ENCODE measurements at regions not wholly inside any gene's neighbourhood (a gene's known extent, or its start where the extent isn't known, plus 50 kb on each side); places are given as distances from the start of the nearest gene placed in this dataset.

DNA sequence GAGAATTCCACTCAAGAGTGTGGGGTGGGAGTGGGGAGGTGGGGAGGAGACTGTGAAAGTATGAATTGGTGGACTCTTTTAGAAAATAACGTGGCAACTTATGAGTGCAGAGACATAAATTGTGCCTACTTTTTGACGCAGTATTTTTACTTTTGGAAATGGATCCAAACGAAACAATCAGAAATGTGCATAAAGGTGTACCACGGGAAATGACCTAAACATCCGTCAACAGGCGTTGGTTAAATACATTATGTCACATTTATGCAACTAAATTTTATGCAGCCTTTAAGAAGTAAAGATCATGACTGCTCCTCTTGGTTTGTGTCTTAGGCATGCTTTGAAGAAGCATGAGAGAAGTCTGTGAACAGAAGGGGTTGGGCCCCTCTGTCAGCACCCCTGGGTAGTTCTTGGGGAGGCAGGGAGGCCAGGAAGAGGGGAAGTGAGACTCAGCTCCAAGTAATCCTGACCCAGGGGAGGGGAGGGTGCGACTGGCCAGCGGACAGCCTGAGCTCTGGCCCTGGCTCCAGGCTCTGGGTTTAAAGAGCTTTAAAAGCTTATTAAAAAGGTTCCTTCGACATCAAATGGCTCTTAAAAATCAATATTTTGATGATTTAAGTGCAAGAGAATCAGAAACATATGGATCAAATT, 126.4 kb upstream of the HAAO start:
- TF ChIP-seq FOXP2 (optimal IDR thresholded peaks at IDR 0.05; ENCODE audit: borderline replicate concordance, extremely low read depth, extremely low read length, insufficient read depth) (no peak), POLR2AphosphoS5 (IDR thresholded peaks at IDR 0.05; ENCODE audit: low read depth, low read length) (no peak), TAF1 (IDR thresholded peaks at IDR 0.05; ENCODE audit: borderline replicate concordance, insufficient read depth, low read length) (no peak), SIN3A (IDR thresholded peaks at IDR 0.05; ENCODE audit: borderline replicate concordance, insufficient read depth, low read length) (no peak)
- TF ChIP-seq, protein P1, sequence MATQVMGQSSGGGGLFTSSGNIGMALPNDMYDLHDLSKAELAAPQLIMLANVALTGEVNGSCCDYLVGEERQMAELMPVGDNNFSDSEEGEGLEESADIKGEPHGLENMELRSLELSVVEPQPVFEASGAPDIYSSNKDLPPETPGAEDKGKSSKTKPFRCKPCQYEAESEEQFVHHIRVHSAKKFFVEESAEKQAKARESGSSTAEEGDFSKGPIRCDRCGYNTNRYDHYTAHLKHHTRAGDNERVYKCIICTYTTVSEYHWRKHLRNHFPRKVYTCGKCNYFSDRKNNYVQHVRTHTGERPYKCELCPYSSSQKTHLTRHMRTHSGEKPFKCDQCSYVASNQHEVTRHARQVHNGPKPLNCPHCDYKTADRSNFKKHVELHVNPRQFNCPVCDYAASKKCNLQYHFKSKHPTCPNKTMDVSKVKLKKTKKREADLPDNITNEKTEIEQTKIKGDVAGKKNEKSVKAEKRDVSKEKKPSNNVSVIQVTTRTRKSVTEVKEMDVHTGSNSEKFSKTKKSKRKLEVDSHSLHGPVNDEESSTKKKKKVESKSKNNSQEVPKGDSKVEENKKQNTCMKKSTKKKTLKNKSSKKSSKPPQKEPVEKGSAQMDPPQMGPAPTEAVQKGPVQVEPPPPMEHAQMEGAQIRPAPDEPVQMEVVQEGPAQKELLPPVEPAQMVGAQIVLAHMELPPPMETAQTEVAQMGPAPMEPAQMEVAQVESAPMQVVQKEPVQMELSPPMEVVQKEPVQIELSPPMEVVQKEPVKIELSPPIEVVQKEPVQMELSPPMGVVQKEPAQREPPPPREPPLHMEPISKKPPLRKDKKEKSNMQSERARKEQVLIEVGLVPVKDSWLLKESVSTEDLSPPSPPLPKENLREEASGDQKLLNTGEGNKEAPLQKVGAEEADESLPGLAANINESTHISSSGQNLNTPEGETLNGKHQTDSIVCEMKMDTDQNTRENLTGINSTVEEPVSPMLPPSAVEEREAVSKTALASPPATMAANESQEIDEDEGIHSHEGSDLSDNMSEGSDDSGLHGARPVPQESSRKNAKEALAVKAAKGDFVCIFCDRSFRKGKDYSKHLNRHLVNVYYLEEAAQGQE (IDR thresholded peaks at IDR 0.05; ENCODE audit: insufficient read depth in 1 of 2, low read depth in 2 of 2, low read length in 2 of 2): no peak

DNA sequence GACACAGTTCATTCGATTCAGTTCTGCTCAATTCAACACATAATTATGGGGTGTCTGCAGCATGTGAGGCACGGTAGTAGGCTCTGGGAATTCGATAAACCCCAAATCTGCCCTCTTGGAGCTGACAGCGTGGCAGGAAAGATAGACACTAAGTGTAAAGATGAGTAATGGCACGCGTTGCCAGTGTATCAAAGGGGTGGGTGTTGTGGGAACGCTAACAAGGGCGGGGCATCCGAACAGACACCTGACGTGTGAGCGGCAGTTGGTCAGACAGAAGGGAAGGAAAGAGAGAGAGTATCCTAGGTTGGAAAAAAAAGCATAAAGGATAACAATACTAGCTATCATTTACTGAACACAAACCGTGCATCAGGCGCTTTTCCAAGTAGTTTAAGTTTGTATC, 125.7 kb upstream of the HAAO start:
- TF ChIP-seq TAF1 (IDR thresholded peaks at IDR 0.05; ENCODE audit: borderline replicate concordance, insufficient read depth, low read length) (no peak), SIN3A (IDR thresholded peaks at IDR 0.05; ENCODE audit: borderline replicate concordance, insufficient read depth, low read length) (no peak), FOXP2 (optimal IDR thresholded peaks at IDR 0.05; ENCODE audit: borderline replicate concordance, extremely low read depth, extremely low read length, insufficient read depth) (no peak), POLR2AphosphoS5 (IDR thresholded peaks at IDR 0.05; ENCODE audit: low read depth, low read length) (no peak)
- TF ChIP-seq, protein P1 (IDR thresholded peaks at IDR 0.05; ENCODE audit: insufficient read depth in 1 of 2, low read depth in 2 of 2, low read length in 2 of 2): no peak

DNA sequence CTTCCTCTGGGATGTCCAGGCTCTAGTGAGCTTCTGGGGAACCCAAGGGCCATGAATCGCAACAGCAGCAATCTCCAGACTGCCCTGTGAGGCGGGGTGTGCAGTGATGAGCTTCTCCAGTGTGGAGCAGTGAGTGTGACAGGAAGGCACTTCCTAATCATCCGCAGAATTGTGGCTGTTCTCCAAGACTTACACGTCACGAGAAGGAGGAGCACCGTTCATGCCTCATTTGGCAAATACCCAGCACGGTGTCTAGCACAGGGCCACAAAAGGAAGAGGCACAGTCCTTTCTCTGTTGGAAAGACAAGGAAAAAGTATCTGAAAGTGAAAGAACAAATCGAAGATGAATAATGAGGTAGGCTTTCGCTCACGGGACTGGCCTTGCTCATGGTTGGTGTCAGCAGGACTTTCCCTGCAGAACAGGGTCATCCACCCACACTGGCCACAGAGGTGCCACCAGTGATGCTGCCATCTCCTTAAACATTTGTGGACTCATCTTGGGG, 125.1 kb upstream of the HAAO start:
- TF ChIP-seq POLR2AphosphoS5 (IDR thresholded peaks at IDR 0.05; ENCODE audit: low read depth, low read length): peak; percentile 66; the same call in 1 of the 2 replicates
- TF ChIP-seq TAF1 (IDR thresholded peaks at IDR 0.05; ENCODE audit: borderline replicate concordance, insufficient read depth, low read length): peak; percentile 42; the same call in 1 of the 2 replicates
- peak; percentile 49 for TF ChIP-seq FOXP2 (optimal IDR thresholded peaks at IDR 0.05; ENCODE audit: borderline replicate concordance, extremely low read depth, extremely low read length, insufficient read depth)
- TF ChIP-seq SIN3A (IDR thresholded peaks at IDR 0.05; ENCODE audit: borderline replicate concordance, insufficient read depth, low read length): no peak
- TF ChIP-seq, protein P1 (IDR thresholded peaks at IDR 0.05; ENCODE audit: insufficient read depth in 1 of 2, low read depth in 2 of 2, low read length in 2 of 2): 0 out of 4 replicates have a peak, but pooled peaks of 1 of the 2 experiments have one; percentile 28

DNA sequence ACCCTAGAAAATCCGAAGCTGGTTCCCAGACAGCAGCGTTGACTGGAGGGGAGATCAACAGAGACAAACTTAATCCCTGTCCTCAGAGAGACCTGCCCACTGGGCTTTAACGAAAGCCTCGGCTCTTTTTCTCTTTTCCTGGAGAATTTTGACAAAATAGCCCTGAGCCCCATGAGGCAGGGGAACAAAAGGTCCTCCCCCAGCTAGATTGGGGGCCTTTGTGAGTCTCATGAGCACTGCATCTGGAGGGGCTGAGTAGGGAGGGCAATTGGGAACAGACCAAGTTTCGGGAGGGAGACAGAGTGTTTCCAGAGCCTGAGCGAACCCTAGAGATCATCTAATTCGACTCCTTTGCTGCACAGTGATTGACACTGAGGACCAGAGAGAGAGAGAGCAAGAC, 123.9 kb upstream of the HAAO start:
- TF ChIP-seq FOXP2 (optimal IDR thresholded peaks at IDR 0.05; ENCODE audit: borderline replicate concordance, extremely low read depth, extremely low read length, insufficient read depth): no peak

DNA sequence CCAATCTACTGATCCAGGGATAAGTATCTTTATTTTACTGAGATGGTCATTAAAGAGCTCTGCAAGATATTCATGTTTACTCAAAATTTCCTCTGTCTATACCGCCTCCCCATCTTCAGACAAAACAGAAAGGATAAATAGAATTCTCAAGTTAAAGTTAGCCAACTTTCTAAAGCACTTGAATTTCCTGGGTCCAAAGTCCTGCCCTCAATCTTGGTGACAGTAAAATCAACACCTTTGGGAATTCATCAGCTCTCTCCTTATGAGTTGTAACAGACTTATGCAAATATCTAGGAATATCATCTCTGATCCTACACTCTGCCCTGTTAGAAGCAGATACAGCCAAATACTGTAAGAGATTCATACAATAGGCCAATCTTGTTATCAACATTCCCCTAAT, 122.5 kb upstream of the HAAO start:
- TF ChIP-seq FOXP2 (optimal IDR thresholded peaks at IDR 0.05; ENCODE audit: borderline replicate concordance, extremely low read depth, extremely low read length, insufficient read depth): no peak
- TF ChIP-seq POLR2AphosphoS5 (IDR thresholded peaks at IDR 0.05; ENCODE audit: low read depth, low read length): no peak
- no peak for TF ChIP-seq SIN3A (IDR thresholded peaks at IDR 0.05; ENCODE audit: borderline replicate concordance, insufficient read depth, low read length)
- TF ChIP-seq TAF1 (IDR thresholded peaks at IDR 0.05; ENCODE audit: borderline replicate concordance, insufficient read depth, low read length): no peak
- TF ChIP-seq, protein P1 (IDR thresholded peaks at IDR 0.05; ENCODE audit: insufficient read depth in 1 of 2, low read depth in 2 of 2, low read length in 2 of 2): no peak

Data from PFSK-1 (cell line).